A549 (cell line): ENCODE measurements at regions not wholly inside any gene's neighbourhood (a gene's known extent, or its start where the extent isn't known, plus 50 kb on each side); places are given as distances from the start of the nearest gene placed in this dataset.

Experiments
- ATAC-seq, 2 experiments: fragments of 200-7000 bp in 1 of 2; fragments of >200 bp in 1 of 2; cut with Nextera tagmentation in 1 of 2; cut with Tn5 transposase in 1 of 2; 3 replicates each; pipeline versions ENCODE4 v1.8.0 to v1.9.1; 2018 to 2020; ENCODE audit warnings: mild to moderate bottlenecking in 1 of 2, moderate library complexity in 1 of 2
- CTCF ChIA-PET: fragments of 300-600 bp; sonication (Branson Sonifier 250); formaldehyde crosslinking; extraction: SDS; loops from one replicate; lab custom pipeline; 2021; ENCODE audit warnings: antibody characterized with exemption, inconsistent platforms; lab: Yijun Ruan, JAX
- POLR2A ChIA-PET: fragments of 350-600 bp; formaldehyde crosslinking; extraction: SDS; loops from one replicate; lab custom pipeline; 2021; ENCODE audit warnings: antibody characterized with exemption, inconsistent platforms; lab: Yijun Ruan, JAX
- DNase-seq, 2 experiments: peaks; one replicate each; pipeline versions ENCODE4 v3.0.0 to v3.0.0-alpha.2; 2011 to 2016; ENCODE audit warnings: low read depth in 1 of 2, low spot score in 1 of 2
- FAIRE-seq: peaks from 2 replicates; lab custom pipeline; 2011; peaks lifted over from hg19 to GRCh38; lab: Jason Lieb, UNC
- H3K27ac ChIP-seq, 2 experiments: fragments of >200 bp; sonication (Bioruptor Twin); formaldehyde crosslinking; 3 replicates each; pipeline ENCODE4 v1.5.1; 2016 to 2017
- H3K4me1 ChIP-seq: fragments of >200 bp; sonication (Bioruptor Twin); formaldehyde crosslinking; 3 replicates; pipeline ENCODE4 v1.6.1; 2016
- H3K4me2 ChIP-seq: fragments of >200 bp; sonication (Bioruptor Twin); formaldehyde crosslinking; 3 replicates; pipeline ENCODE4 v1.6.1; 2016
- H3K4me3 ChIP-seq: fragments of >200 bp; sonication (Bioruptor Twin); formaldehyde crosslinking; 3 replicates; pipeline ENCODE4 v1.5.1; 2016
- H3K9me3 ChIP-seq: fragments of >200 bp; sonication (Bioruptor Twin); formaldehyde crosslinking; 3 replicates; pipeline ENCODE4 v1.6.1; 2016
- CEBPB ChIP-seq, 2 experiments: fragments of >200 bp in 1 of 2; sonication (Bioruptor Twin) in 1 of 2; formaldehyde crosslinking in 1 of 2; IDR thresholded peaks; 2 replicates each; pipeline ENCODE4 v1.6.1; 2012 to 2016
- CTCF ChIP-seq: fragments of >200 bp; sonication (Bioruptor Twin); formaldehyde crosslinking; IDR thresholded peaks from 3 replicates; pipeline ENCODE4 v1.5.1; 2016
- EHF ChIP-seq: fragments of 250-450 bp; sonication (Bioruptor Pico); IDR thresholded peaks from 2 replicates; pipeline ENCODE4 v1.5.0; 2020; ENCODE audit warnings: mild to moderate bottlenecking
- ELK1 ChIP-seq: fragments of 150-350 bp; IDR thresholded peaks from 2 replicates; pipeline ENCODE4 v1.6.1; 2014; ENCODE audit warnings: low read depth, mild to moderate bottlenecking, low read length
- EP300 ChIP-seq, 2 experiments: fragments of >200 bp; sonication (Bioruptor Twin); formaldehyde crosslinking; IDR thresholded peaks; 2 replicates in 1 of 2; 3 replicates in 1 of 2; pipeline ENCODE4 v1.6.1; 2016 to 2017
- GATA3 ChIP-seq: IDR thresholded peaks from 2 replicates; pipeline ENCODE4 v1.6.1; 2012; ENCODE audit warnings: borderline replicate concordance
- HEYL ChIP-seq: fragments of 250-450 bp; sonication (Bioruptor Pico); IDR thresholded peaks from 2 replicates; pipeline ENCODE4 v1.8.0; 2021; ENCODE audit warnings: mild to moderate bottlenecking, moderate library complexity
- JUN ChIP-seq, 2 experiments: fragments of >200 bp; sonication (Bioruptor Twin); formaldehyde crosslinking; IDR thresholded peaks; 2 replicates in 1 of 2; 3 replicates in 1 of 2; pipeline ENCODE4 v1.6.1; 2016 to 2017
- JUNB ChIP-seq: fragments of >200 bp; sonication (Bioruptor Twin); formaldehyde crosslinking; IDR thresholded peaks from 2 replicates; pipeline ENCODE4 v1.6.1; 2016
- MAFK ChIP-seq: fragments of 450-650 bp; IDR thresholded peaks from 2 replicates; pipeline ENCODE4 v1.6.1; 2014; ENCODE audit not compliant: partially characterized antibody
- MAX ChIP-seq: IDR thresholded peaks from 2 replicates; pipeline ENCODE4 v1.6.1; 2012
- MYC ChIP-seq: IDR thresholded peaks from 2 replicates; pipeline ENCODE4 v1.6.1; 2012; ENCODE audit warnings: mild to moderate bottlenecking, inconsistent platforms, low read length, improper control_type of control experiment, borderline replicate concordance
- NPAS2 ChIP-seq: fragments of 250-450 bp; sonication (Bioruptor Pico); IDR thresholded peaks from 2 replicates; pipeline ENCODE4 v1.8.0; 2022; ENCODE audit warnings: mild to moderate bottlenecking, moderate library complexity, borderline replicate concordance
- PBX3 ChIP-seq: IDR thresholded peaks from 2 replicates; pipeline ENCODE4 v1.6.1; 2012
- PHF8 ChIP-seq: fragments of 200-600 bp; sonication (generic); IDR thresholded peaks from 2 replicates; pipeline ENCODE4 v1.6.1; 2016; ENCODE audit warnings: low read depth, mild to moderate bottlenecking, antibody characterized with exemption, moderate library complexity, borderline replicate concordance
- RAD21 ChIP-seq, 2 experiments: fragments of >200 bp in 1 of 2; sonication (Bioruptor Twin) in 1 of 2; formaldehyde crosslinking in 1 of 2; IDR thresholded peaks in 1 of 2; conservative IDR thresholded peaks in 1 of 2; 2 replicates in 1 of 2; 3 replicates in 1 of 2; pipeline ENCODE4 v1.6.1; 2012 to 2018; ENCODE audit warnings: inconsistent platforms in 1 of 2
- RNF2 ChIP-seq: fragments of 200-600 bp; sonication (generic); IDR thresholded peaks from 2 replicates; pipeline ENCODE4 v1.6.1; 2016; ENCODE audit warnings: low read depth, mild to moderate bottlenecking, antibody characterized with exemption, moderate library complexity, borderline replicate concordance
- SMC3 ChIP-seq: fragments of >200 bp; sonication (Bioruptor Twin); formaldehyde crosslinking; IDR thresholded peaks from 3 replicates; pipeline ENCODE4 v1.6.1; 2018; ENCODE audit warnings: inconsistent platforms
- TFCP2L1 ChIP-seq: fragments of 250-450 bp; sonication (Bioruptor Pico); IDR thresholded peaks from 2 replicates; pipeline ENCODE4 v1.5.0; 2021; ENCODE audit warnings: mild to moderate bottlenecking
- ZFP36 ChIP-seq: fragments of 450-650 bp; IDR thresholded peaks from 2 replicates; pipeline ENCODE4 v1.6.1; 2014; ENCODE audit warnings: borderline replicate concordance; ENCODE audit not compliant: partially characterized antibody
- WGBS: methylation state at CpG from one replicate; pipeline ENCODE4 v1.1.6; 2017; ENCODE audit errors: missing lambda C conversion rate; 5-methylcytosine and 5-hydroxymethylcytosine counted together
- TF ChIP-seq, protein P1 (sequence below): fragments of >200 bp; sonication (Bioruptor Twin); formaldehyde crosslinking; IDR thresholded peaks from 2 replicates; pipeline ENCODE4 v1.6.1; 2016
- TF ChIP-seq, protein P2 (sequence below): fragments of >200 bp; sonication (Bioruptor Twin); formaldehyde crosslinking; IDR thresholded peaks from 3 replicates; pipeline ENCODE4 v1.6.1; 2016
- TF ChIP-seq, protein P3 (sequence below): fragments of 450-650 bp; IDR thresholded peaks from 2 replicates; pipeline ENCODE4 v1.6.1; 2014; ENCODE audit warnings: antibody characterized with exemption

DNA sequence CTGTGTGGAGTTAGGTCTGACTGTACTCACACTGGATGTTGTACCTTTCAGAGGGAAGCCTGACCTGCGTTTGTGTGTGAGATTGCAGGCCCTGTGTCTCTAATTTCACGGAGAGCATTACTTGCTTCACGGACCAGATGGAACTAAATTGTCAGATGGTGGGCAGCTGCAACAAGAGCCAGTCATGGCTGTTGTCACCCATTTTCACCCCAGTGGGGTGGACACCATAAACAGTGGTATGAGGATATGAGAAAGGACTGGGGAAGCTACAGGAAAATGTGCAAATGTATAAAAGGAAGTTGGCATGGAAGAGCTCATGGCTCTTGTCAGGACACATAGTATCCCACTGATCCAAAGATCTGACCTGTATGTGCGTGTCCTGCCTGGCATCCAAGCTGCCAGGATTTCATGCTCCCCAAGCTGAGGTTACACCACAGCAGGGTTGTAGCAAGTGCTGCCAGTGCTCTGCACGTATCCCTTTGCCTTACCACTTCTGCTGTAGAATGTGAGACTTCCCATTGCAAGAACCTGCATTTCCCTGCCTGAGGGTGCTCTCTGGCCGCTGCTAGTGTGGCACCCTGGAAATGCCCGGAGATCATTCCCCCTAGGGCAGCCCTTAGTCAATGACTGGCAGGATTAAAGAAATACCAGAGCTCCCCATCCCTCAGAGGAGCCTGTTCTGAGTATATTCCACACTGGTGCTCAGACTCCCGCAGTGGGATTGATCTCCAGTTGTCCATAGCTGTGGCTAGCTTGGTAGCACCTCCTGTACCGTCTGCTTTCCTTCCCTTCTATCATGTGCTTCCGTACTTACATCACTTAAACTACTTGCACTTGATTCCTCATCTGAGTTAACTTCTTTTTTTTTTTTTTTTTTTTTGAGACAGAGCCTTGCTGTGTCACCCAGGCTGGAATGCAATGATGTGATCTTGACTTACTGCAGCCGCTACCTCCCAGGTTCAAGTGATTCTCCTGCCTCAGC lies 70.4 kb upstream of the TANC2 start:
- FAIRE-seq = no peak
- peaks cover 33% of the 10 kb centered on the region for H3K4me1 ChIP-seq

GRCh38 chr17:62892870-62893338 lies 73.1 kb upstream of the TANC2 start:
- Histone ChIP-seq H3K4me3 (no peak overlapping the region), H3K4me2 (peak overlapping the region; percentile 41), H3K4me1 (peaks cover 39% of the 10 kb centered on the region), H3K27ac (peak overlapping the region; percentile 63 to 78), H3K9me3 (0 out of 3 replicates have a peak, but pooled peaks cover 3% of the 10 kb centered on the region)
- DNase-seq = peak; percentile 74 to 88
- ATAC-seq = peak; percentile 94 to 95
- ChIA-PET POLR2A (interaction anchor here (1.0 to 1.2 kb wide), 3 partner anchors 16 to 101 kb away, joined by 4 to 5 read pairs (median 5); partner anchors contain the start of gene TANC2), CTCF (interaction anchor here (1.0 to 3.8 kb wide), 5 partner anchors 10 to 75 kb away, joined by 4 to 8 read pairs (median 4); no protein-coding TSS in a partner anchor)
- peak; percentile 70 for FAIRE-seq
- whole genome bisulfite sequencing = 16% methylated on average over 4 of the region's 4 CpGs
- peak; percentile 58 to 66; a peak in 2 of 5 replicates for TF ChIP-seq EP300 (IDR thresholded peaks at IDR 0.05)
- TF ChIP-seq SMC3 = peak; percentile 34; the same call in 1 of the 3 replicates
- TF ChIP-seq JUN (IDR thresholded peaks at IDR 0.05) = peak; percentile 48 to 50; a peak in 2 of 5 replicates
- no peak for TF ChIP-seq PBX3
- TF ChIP-seq GATA3 = 0 out of 2 replicates have a peak, but pooled peaks have one; percentile 19
- TF ChIP-seq JUNB = peak; percentile 79
- TF ChIP-seq RAD21 (conservative IDR thresholded peaks at IDR 0.05 in 1 of 2, IDR thresholded peaks at IDR 0.05 in 1 of 2) = peak in 1 of 2 experiments; percentile 50; a peak in 2 of 5 replicates
- peak; percentile 84 to 86 for TF ChIP-seq CEBPB (IDR thresholded peaks at IDR 0.05)
- TF ChIP-seq HEYL (CRISPR knock-in tag) = no peak
- TF ChIP-seq NPAS2 (CRISPR knock-in tag) = no peak
- TF ChIP-seq, protein P1, sequence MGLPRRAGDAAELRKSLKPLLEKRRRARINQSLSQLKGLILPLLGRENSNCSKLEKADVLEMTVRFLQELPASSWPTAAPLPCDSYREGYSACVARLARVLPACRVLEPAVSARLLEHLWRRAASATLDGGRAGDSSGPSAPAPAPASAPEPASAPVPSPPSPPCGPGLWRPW = 0 out of 2 replicates have a peak, but pooled peaks have one; percentile 30
- TF ChIP-seq MAX = 0 out of 2 replicates have a peak, but pooled peaks have one; percentile 37
- peak; percentile 25; the same call in 1 of the 2 replicates for TF ChIP-seq MYC
- no peak for TF ChIP-seq PHF8

More for the DNA sequence above, 70.4 kb upstream of the TANC2 start:
- 81% methylated on average over 11 of the region's 11 CpGs for WGBS
- TF ChIP-seq CTCF = no peak
- no peak for TF ChIP-seq JUNB
- TF ChIP-seq, protein P2, sequence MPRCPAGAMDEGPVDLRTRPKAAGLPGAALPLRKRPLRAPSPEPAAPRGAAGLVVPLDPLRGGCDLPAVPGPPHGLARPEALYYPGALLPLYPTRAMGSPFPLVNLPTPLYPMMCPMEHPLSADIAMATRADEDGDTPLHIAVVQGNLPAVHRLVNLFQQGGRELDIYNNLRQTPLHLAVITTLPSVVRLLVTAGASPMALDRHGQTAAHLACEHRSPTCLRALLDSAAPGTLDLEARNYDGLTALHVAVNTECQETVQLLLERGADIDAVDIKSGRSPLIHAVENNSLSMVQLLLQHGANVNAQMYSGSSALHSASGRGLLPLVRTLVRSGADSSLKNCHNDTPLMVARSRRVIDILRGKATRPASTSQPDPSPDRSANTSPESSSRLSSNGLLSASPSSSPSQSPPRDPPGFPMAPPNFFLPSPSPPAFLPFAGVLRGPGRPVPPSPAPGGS = no peak
- TF ChIP-seq EHF (CRISPR knock-in tag) = no peak
- no peak for TF ChIP-seq ELK1
- TF ChIP-seq MAFK = no peak
- no peak for TF ChIP-seq GATA3
- no peak for TF ChIP-seq TFCP2L1 (CRISPR knock-in tag)
- no peak for TF ChIP-seq ZFP36
- TF ChIP-seq RNF2 = no peak
- TF ChIP-seq, protein P3, sequence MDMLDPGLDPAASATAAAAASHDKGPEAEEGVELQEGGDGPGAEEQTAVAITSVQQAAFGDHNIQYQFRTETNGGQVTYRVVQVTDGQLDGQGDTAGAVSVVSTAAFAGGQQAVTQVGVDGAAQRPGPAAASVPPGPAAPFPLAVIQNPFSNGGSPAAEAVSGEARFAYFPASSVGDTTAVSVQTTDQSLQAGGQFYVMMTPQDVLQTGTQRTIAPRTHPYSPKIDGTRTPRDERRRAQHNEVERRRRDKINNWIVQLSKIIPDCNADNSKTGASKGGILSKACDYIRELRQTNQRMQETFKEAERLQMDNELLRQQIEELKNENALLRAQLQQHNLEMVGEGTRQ = no peak
- Histone ChIP-seq H3K27ac (peak overlapping the region in 1 of 2 experiments; percentile 1; a peak in 3 of 6 replicates), H3K4me2 (no peak overlapping the region), H3K4me3 (no peak overlapping the region), H3K9me3 (no peaks in the 10 kb centered on the region)
- POLR2A ChIA-PET = interaction anchor here (0.7 kb wide), 1 partner anchor 70 kb away, joined by 3 read pairs; the partner anchor contains the start of gene TANC2
- DNase-seq (no peak), ATAC-seq (no peak)
- CTCF ChIA-PET = interaction anchor here (0.7 to 3.8 kb wide), 6 partner anchors 7 to 117 kb away, joined by 3 to 8 read pairs (median 3); no protein-coding TSS in a partner anchor
